ENCODE measurements at regions not wholly inside any gene's neighbourhood (a gene's known extent, or its start where the extent isn't known, plus 50 kb on each side); places are given as distances from the start of the nearest gene placed in this dataset.

- no peak overlapping the region for H2AFZ ChIP-seq
- no peak for TF ChIP-seq CTCF (IDR thresholded peaks at IDR 0.05)
- H3K4me2 ChIP-seq (ENCODE audit: low read length), result no peak overlapping the region
- H3K4me3 ChIP-seq (ENCODE audit: low read depth, low read length), result no peak overlapping the region
- H3K9me3 ChIP-seq (ENCODE audit: control insufficient read depth, low read length), result no peaks in the 10 kb centered on the region
- H3K9ac ChIP-seq, result no peak overlapping the region
- no peaks in the 10 kb centered on the region for H3K79me2 ChIP-seq
- H3K27me3 ChIP-seq (ENCODE audit: control insufficient read depth, insufficient read depth, low read length), result no peaks in the 10 kb centered on the region
- H3K27ac ChIP-seq, result no peak overlapping the region
- H3K36me3 ChIP-seq (ENCODE audit: control insufficient read depth, insufficient read depth, low read length), result no peaks in the 10 kb centered on the region
- H3K4me1 ChIP-seq, result no peaks in the 10 kb centered on the region
Measured at GRCh38 chr15:69914040-69914439, 183.7 kb downstream of the TLE3 start.

GRCh38 chr15:69914960-69915359 is 182.8 kb downstream of the TLE3 start:
- Histone ChIP-seq H3K9me3 (ENCODE audit: control insufficient read depth, low read length) (no peaks in the 10 kb centered on the region), H3K27me3 (ENCODE audit: control insufficient read depth, insufficient read depth, low read length) (no peaks in the 10 kb centered on the region), H3K4me1 (no peaks in the 10 kb centered on the region), H2AFZ (no peak overlapping the region), H3K9ac (no peak overlapping the region), H3K4me3 (ENCODE audit: low read depth, low read length) (no peak overlapping the region), H3K27ac (no peak overlapping the region), H3K4me2 (ENCODE audit: low read length) (no peak overlapping the region), H3K79me2 (no peaks in the 10 kb centered on the region), H3K36me3 (ENCODE audit: control insufficient read depth, insufficient read depth, low read length) (no peaks in the 10 kb centered on the region)
- no peak for TF ChIP-seq CTCF (IDR thresholded peaks at IDR 0.05)

GRCh38 chr15:69916169-69916785 is 181.4 kb downstream of the TLE3 start:
- Histone ChIP-seq H3K4me2 (ENCODE audit: low read length) (no peak overlapping the region), H3K4me3 (ENCODE audit: low read depth, low read length) (no peak overlapping the region), H3K27ac (no peak overlapping the region), H3K27me3 (ENCODE audit: control insufficient read depth, insufficient read depth, low read length) (no peaks in the 10 kb centered on the region), H3K79me2 (no peaks in the 10 kb centered on the region), H2AFZ (no peak overlapping the region), H3K9ac (no peak overlapping the region), H3K36me3 (ENCODE audit: control insufficient read depth, insufficient read depth, low read length) (no peaks in the 10 kb centered on the region), H3K4me1 (no peaks in the 10 kb centered on the region), H3K9me3 (ENCODE audit: control insufficient read depth, low read length) (no peaks in the 10 kb centered on the region)
- TF ChIP-seq CTCF (IDR thresholded peaks at IDR 0.05), result no peak

GRCh38 chr15:69917056-69917455 is 180.7 kb downstream of the TLE3 start:
- H3K9me3 ChIP-seq (ENCODE audit: control insufficient read depth, low read length), result no peaks in the 10 kb centered on the region
- no peak overlapping the region for H3K9ac ChIP-seq
- no peaks in the 10 kb centered on the region for H3K27me3 ChIP-seq (ENCODE audit: control insufficient read depth, insufficient read depth, low read length)
- no peak overlapping the region for H2AFZ ChIP-seq
- H3K36me3 ChIP-seq (ENCODE audit: control insufficient read depth, insufficient read depth, low read length), result no peaks in the 10 kb centered on the region
- no peaks in the 10 kb centered on the region for H3K4me1 ChIP-seq
- H3K4me2 ChIP-seq (ENCODE audit: low read length), result no peak overlapping the region
- no peak overlapping the region for H3K27ac ChIP-seq
- no peak for TF ChIP-seq CTCF (IDR thresholded peaks at IDR 0.05)
- no peak overlapping the region for H3K4me3 ChIP-seq (ENCODE audit: low read depth, low read length)
- no peaks in the 10 kb centered on the region for H3K79me2 ChIP-seq

- Histone ChIP-seq H3K4me2 (ENCODE audit: low read length) (no peak overlapping the region), H3K9me3 (ENCODE audit: control insufficient read depth, low read length) (no peaks in the 10 kb centered on the region), H3K27me3 (ENCODE audit: control insufficient read depth, insufficient read depth, low read length) (no peaks in the 10 kb centered on the region), H3K9ac (no peak overlapping the region), H3K4me1 (no peaks in the 10 kb centered on the region), H3K36me3 (ENCODE audit: control insufficient read depth, insufficient read depth, low read length) (no peaks in the 10 kb centered on the region), H3K79me2 (no peaks in the 10 kb centered on the region), H2AFZ (no peak overlapping the region), H3K4me3 (ENCODE audit: low read depth, low read length) (no peak overlapping the region), H3K27ac (no peak overlapping the region)
- no peak for TF ChIP-seq CTCF (IDR thresholded peaks at IDR 0.05)
Measured at GRCh38 chr15:69919816-69920215, 177.9 kb downstream of the TLE3 start.
